HG02884 (cell line): ENCODE measurements at regions not wholly inside any gene's neighbourhood (a gene's known extent, or its start where the extent isn't known, plus 50 kb on each side); places are given as distances from the start of the nearest gene placed in this dataset.

Experiments used
- ATAC-seq: cut with Tn5 transposase; IDR thresholded peaks from one replicate; pipeline ENCODE4 v1.9.1; 2021; ENCODE audit warnings: mild to moderate bottlenecking, moderate library complexity; ENCODE audit not compliant: unreplicated experiment

- no peak for ATAC-seq
Measured at GRCh38 chr2:164186591-164186990, 434.7 kb downstream of the GRB14 start.

GRCh38 chr2:164182116-164182627, 439.1 kb downstream of the GRB14 start:
- no peak for ATAC-seq

GRCh38 chr2:164178835-164179465, 442.3 kb downstream of the GRB14 start:
- no peak for ATAC-seq

- ATAC-seq = no peak
Measured at GRCh38 chr2:164164602-164165001, 428.8 kb upstream of the FIGN start.

- ATAC-seq = no peak
Measured at GRCh38 chr2:164155558-164155957, 419.8 kb upstream of the FIGN start.

- no peak for ATAC-seq
Measured at GRCh38 chr2:164151522-164151921, 415.7 kb upstream of the FIGN start.

GRCh38 chr2:164150604-164151003, 414.8 kb upstream of the FIGN start:
- no peak for ATAC-seq

GRCh38 chr2:164146441-164146840, 410.6 kb upstream of the FIGN start:
- no peak for ATAC-seq

GRCh38 chr2:164145093-164145987, 409.5 kb upstream of the FIGN start:
- ATAC-seq = no peak

GRCh38 chr2:164143183-164143930, 407.5 kb upstream of the FIGN start:
- ATAC-seq = no peak

GRCh38 chr2:164142755-164143154, 406.9 kb upstream of the FIGN start:
- ATAC-seq = no peak

- no peak for ATAC-seq
Measured at GRCh38 chr2:164141271-164141670, 405.5 kb upstream of the FIGN start.

- ATAC-seq = no peak
Measured at GRCh38 chr2:164138750-164139149, 402.9 kb upstream of the FIGN start.

GRCh38 chr2:164134336-164134735, 398.5 kb upstream of the FIGN start:
- no peak for ATAC-seq

GRCh38 chr2:164127971-164128527, 392.2 kb upstream of the FIGN start:
- ATAC-seq = no peak

GRCh38 chr2:164126960-164127660, 391.3 kb upstream of the FIGN start:
- ATAC-seq = no peak

GRCh38 chr2:164115806-164116205, 380.0 kb upstream of the FIGN start:
- no peak for ATAC-seq

GRCh38 chr2:164114937-164115336, 379.1 kb upstream of the FIGN start:
- no peak for ATAC-seq

- no peak for ATAC-seq
Measured at GRCh38 chr2:164112105-164112504, 376.3 kb upstream of the FIGN start.

GRCh38 chr2:164110515-164110914, 374.7 kb upstream of the FIGN start:
- ATAC-seq = no peak
